ENCODE measurements at regions not wholly inside any gene's neighbourhood (a gene's known extent, or its start where the extent isn't known, plus 50 kb on each side); places are given as distances from the start of the nearest gene placed in this dataset.

- H4K20me1 ChIP-seq (ENCODE audit: insufficient read depth, low read length), result no peaks in the 10 kb centered on the region
- no peak overlapping the region for H2AFZ ChIP-seq (ENCODE audit: low read depth, low read length)
- H3K27ac ChIP-seq (ENCODE audit: low read depth, low read length), result no peak overlapping the region
- H3K9me3 ChIP-seq (ENCODE audit: insufficient read depth, low read depth, low read length), result no peaks in the 10 kb centered on the region
- H3K27me3 ChIP-seq (ENCODE audit: insufficient read depth, low read length), result no peaks in the 10 kb centered on the region
- Mint-ChIP-seq H3K36me3 (ENCODE audit: low read depth, unreplicated experiment) (no peaks in the 10 kb centered on the region), H3K27ac (ENCODE audit: unreplicated experiment) (no peak overlapping the region), H3K4me1 (ENCODE audit: low read depth, unreplicated experiment) (peaks cover 4% of the 10 kb centered on the region), H3K27me3 (ENCODE audit: low read depth, unreplicated experiment) (peaks cover 19% of the 10 kb centered on the region), H3K4me3 (ENCODE audit: unreplicated experiment) (no peak overlapping the region), H3K9me3 (ENCODE audit: unreplicated experiment) (peaks cover 5% of the 10 kb centered on the region)
- H3K4me1 ChIP-seq (ENCODE audit: insufficient read depth, low read length), result no peaks in the 10 kb centered on the region
- FAIRE-seq, result no peak
- H3K9ac ChIP-seq (ENCODE audit: low read length), result no peak overlapping the region
- no peak overlapping the region for H3K4me3 ChIP-seq (ENCODE audit: insufficient read depth, low read depth, low read length)
- H3K4me2 ChIP-seq (ENCODE audit: low read length), result no peak overlapping the region
- DNase-seq (ENCODE audit: low read depth), result no peak
- TF ChIP-seq EZH2 (IDR thresholded peaks at IDR 0.05; ENCODE audit: insufficient read depth, low read length) (no peak), CTCF (IDR thresholded peaks at IDR 0.05; ENCODE audit: insufficient read depth, low read depth, low read length) (no peak)
- no peaks in the 10 kb centered on the region for H3K79me2 ChIP-seq (ENCODE audit: insufficient read depth, low read length)
- H3K36me3 ChIP-seq (ENCODE audit: insufficient read depth, low read length), result no peaks in the 10 kb centered on the region
Observed at GRCh38 chr15:25624504-25625177, 185.8 kb upstream of the UBE3A start.

DNA sequence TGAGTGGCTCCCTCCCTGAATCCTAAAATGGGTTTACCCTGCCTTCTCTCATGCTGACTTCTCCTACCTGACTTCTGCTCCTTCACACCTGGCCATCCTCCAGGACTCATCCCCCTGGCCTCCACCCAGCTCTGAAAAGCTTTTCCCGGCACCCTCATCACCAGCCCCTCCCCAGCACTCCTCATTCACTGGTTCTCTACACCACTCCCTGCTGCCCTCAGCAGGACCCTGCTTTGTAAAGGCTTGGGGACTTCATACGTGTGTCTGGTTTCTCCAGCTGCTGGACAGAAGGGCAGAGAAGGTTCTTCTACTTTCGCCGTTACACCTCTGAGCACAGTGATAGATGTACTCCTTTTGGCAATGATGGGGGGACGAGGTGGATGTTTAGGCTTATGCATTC lies 184.9 kb upstream of the UBE3A start:
- no peak for DNase-seq (ENCODE audit: low read depth)
- Histone ChIP-seq H3K27me3 (ENCODE audit: insufficient read depth, low read length) (no peaks in the 10 kb centered on the region), H3K9me3 (ENCODE audit: insufficient read depth, low read depth, low read length) (no peaks in the 10 kb centered on the region), H3K4me2 (ENCODE audit: low read length) (no peak overlapping the region), H3K9ac (ENCODE audit: low read length) (no peak overlapping the region), H4K20me1 (ENCODE audit: insufficient read depth, low read length) (no peaks in the 10 kb centered on the region), H3K27ac (ENCODE audit: low read depth, low read length) (no peak overlapping the region), H3K4me1 (ENCODE audit: insufficient read depth, low read length) (no peaks in the 10 kb centered on the region), H3K36me3 (ENCODE audit: insufficient read depth, low read length) (no peaks in the 10 kb centered on the region), H2AFZ (ENCODE audit: low read depth, low read length) (no peak overlapping the region), H3K4me3 (ENCODE audit: insufficient read depth, low read depth, low read length) (no peak overlapping the region), H3K79me2 (ENCODE audit: insufficient read depth, low read length) (no peaks in the 10 kb centered on the region)
- H3K9me3 Mint-ChIP-seq (ENCODE audit: unreplicated experiment), result peaks cover 2% of the 10 kb centered on the region
- H3K4me3 Mint-ChIP-seq (ENCODE audit: unreplicated experiment), result no peak overlapping the region
- no peaks in the 10 kb centered on the region for H3K36me3 Mint-ChIP-seq (ENCODE audit: low read depth, unreplicated experiment)
- TF ChIP-seq CTCF (IDR thresholded peaks at IDR 0.05; ENCODE audit: insufficient read depth, low read depth, low read length) (no peak), EZH2 (IDR thresholded peaks at IDR 0.05; ENCODE audit: insufficient read depth, low read length) (no peak)
- H3K4me1 Mint-ChIP-seq (ENCODE audit: low read depth, unreplicated experiment), result peaks cover 4% of the 10 kb centered on the region
- H3K27ac Mint-ChIP-seq (ENCODE audit: unreplicated experiment), result no peak overlapping the region
- no peak for FAIRE-seq
- H3K27me3 Mint-ChIP-seq (ENCODE audit: low read depth, unreplicated experiment), result peaks cover 23% of the 10 kb centered on the region

DNA sequence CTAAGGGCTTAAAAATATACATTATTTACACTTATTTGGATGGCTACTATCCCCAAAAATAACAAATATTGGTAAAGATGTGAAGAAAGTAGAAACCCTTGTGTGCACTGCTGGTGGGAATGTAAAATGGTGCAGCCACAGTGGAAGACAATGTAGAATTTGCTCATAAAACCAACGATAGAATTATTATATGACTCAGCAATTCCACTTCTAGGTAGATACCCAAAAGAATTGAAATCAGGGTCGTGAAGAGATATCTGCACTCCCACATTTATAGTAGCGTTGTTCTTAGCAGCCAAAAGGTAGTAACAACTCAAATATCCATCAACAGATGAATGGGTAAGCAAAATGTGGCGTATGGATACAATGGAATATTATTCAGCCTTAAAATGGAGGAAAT lies 181.6 kb upstream of the UBE3A start:
- H4K20me1 ChIP-seq (ENCODE audit: insufficient read depth, low read length), result no peaks in the 10 kb centered on the region
- H2AFZ ChIP-seq (ENCODE audit: low read depth, low read length), result no peak overlapping the region
- H3K4me3 ChIP-seq (ENCODE audit: insufficient read depth, low read depth, low read length), result no peak overlapping the region
- no peak for FAIRE-seq
- no peaks in the 10 kb centered on the region for H3K36me3 Mint-ChIP-seq (ENCODE audit: low read depth, unreplicated experiment)
- no peak overlapping the region for H3K4me2 ChIP-seq (ENCODE audit: low read length)
- no peak overlapping the region for H3K4me3 Mint-ChIP-seq (ENCODE audit: unreplicated experiment)
- H3K9ac ChIP-seq (ENCODE audit: low read length), result no peak overlapping the region
- H3K27me3 Mint-ChIP-seq (ENCODE audit: low read depth, unreplicated experiment), result peaks cover 25% of the 10 kb centered on the region
- no peak for DNase-seq (ENCODE audit: low read depth)
- H3K36me3 ChIP-seq (ENCODE audit: insufficient read depth, low read length), result no peaks in the 10 kb centered on the region
- TF ChIP-seq EZH2 (IDR thresholded peaks at IDR 0.05; ENCODE audit: insufficient read depth, low read length) (no peak), CTCF (IDR thresholded peaks at IDR 0.05; ENCODE audit: insufficient read depth, low read depth, low read length) (no peak)
- H3K4me1 Mint-ChIP-seq (ENCODE audit: low read depth, unreplicated experiment), result peaks cover 4% of the 10 kb centered on the region
- no peaks in the 10 kb centered on the region for H3K79me2 ChIP-seq (ENCODE audit: insufficient read depth, low read length)
- H3K9me3 Mint-ChIP-seq (ENCODE audit: unreplicated experiment), result no peaks in the 10 kb centered on the region
- no peak overlapping the region for H3K27ac ChIP-seq (ENCODE audit: low read depth, low read length)
- H3K4me1 ChIP-seq (ENCODE audit: insufficient read depth, low read length), result no peaks in the 10 kb centered on the region
- no peaks in the 10 kb centered on the region for H3K9me3 ChIP-seq (ENCODE audit: insufficient read depth, low read depth, low read length)
- H3K27ac Mint-ChIP-seq (ENCODE audit: unreplicated experiment), result no peak overlapping the region
- H3K27me3 ChIP-seq (ENCODE audit: insufficient read depth, low read length), result no peaks in the 10 kb centered on the region

Measured in astrocyte (in vitro differentiated cells and primary cell).